MCF 10A (cell line): ENCODE measurements at regions not wholly inside any gene's neighbourhood (a gene's known extent, or its start where the extent isn't known, plus 50 kb on each side); places are given as distances from the start of the nearest gene placed in this dataset.

Source experiments
- BruUV-seq: library from RNA; stranded (reverse); fragments of 400-500 nt; replicated peaks from 2 replicates; lab custom pipeline; 2021; lab: Mats Ljungman, UMichigan
- CTCF ChIA-PET: fragments of 300-600 bp; sonication (Branson Sonifier 250); formaldehyde crosslinking; extraction: SDS; loops from one replicate; lab custom pipeline; 2021; ENCODE audit warnings: antibody characterized with exemption, inconsistent platforms; lab: Yijun Ruan, JAX
- POLR2A ChIA-PET: fragments of 300-600, 350-650 bp; sonication (Branson Sonifier 250); formaldehyde crosslinking; extraction: SDS; loops from one replicate; lab custom pipeline; 2020; ENCODE audit warnings: antibody characterized with exemption, inconsistent platforms; lab: Yijun Ruan, JAX
- DNase-seq: peaks from one replicate; pipeline ENCODE4 v3.0.0-alpha.2; 2018; ENCODE audit not compliant: unreplicated experiment
- H3K27ac Mint-ChIP-seq: one replicate; pipeline ENCODE4 v1.8.0; 2022; ENCODE audit warnings: mild to moderate bottlenecking, low read depth, mixed read lengths; ENCODE audit not compliant: unreplicated experiment
- H3K27me3 Mint-ChIP-seq: one replicate; pipeline ENCODE4 v1.8.0; 2022; ENCODE audit warnings: mixed read lengths; ENCODE audit not compliant: insufficient read depth, unreplicated experiment
- H3K36me3 Mint-ChIP-seq: one replicate; pipeline ENCODE4 v1.8.0; 2022; ENCODE audit warnings: mild to moderate bottlenecking, moderate library complexity, mixed read lengths; ENCODE audit not compliant: insufficient read depth, unreplicated experiment
- H3K4me1 Mint-ChIP-seq: one replicate; pipeline ENCODE4 v1.8.0; 2022; ENCODE audit warnings: mixed read lengths; ENCODE audit not compliant: insufficient read depth, unreplicated experiment
- H3K4me3 Mint-ChIP-seq: one replicate; pipeline ENCODE4 v1.8.0; 2022; ENCODE audit warnings: mild to moderate bottlenecking, moderate library complexity, mixed read lengths; ENCODE audit not compliant: unreplicated experiment
- H3K9me3 Mint-ChIP-seq: one replicate; pipeline ENCODE4 v1.8.0; 2022; ENCODE audit warnings: mixed read lengths; ENCODE audit not compliant: unreplicated experiment
- intact Hi-C: fragments of 100-400 bp; cut with micrococcal nuclease; formaldehyde crosslinking; loops from 2 replicates; pipeline ENCODE4 v1.14.1; 2022
- TF ChIP-seq, protein P1 (sequence below): fragments of 200-600 bp; IDR thresholded peaks from one replicate; pipeline ENCODE4 v1.8.0; 2022; ENCODE audit warnings: antibody characterized with exemption, mild to moderate bottlenecking; ENCODE audit not compliant: unreplicated experiment

DNA sequence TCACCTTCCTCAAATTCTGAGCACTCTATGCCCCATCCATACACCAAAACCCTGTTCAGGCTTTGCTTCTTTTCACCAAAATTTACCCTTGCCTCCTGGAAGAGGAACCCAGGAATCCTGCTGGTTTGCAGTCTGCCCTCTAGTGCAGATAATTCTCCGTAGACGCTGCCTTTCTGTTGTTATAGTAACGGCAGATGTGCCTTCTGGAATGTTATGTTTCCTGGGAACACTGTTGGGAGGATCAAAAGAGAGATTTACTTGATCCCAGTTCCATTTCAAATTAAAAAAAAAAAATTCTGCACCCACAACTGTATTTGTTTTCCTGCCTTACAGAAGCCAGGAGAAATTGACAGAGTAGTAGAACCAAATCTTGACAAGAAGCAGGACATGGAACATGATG lies 104.2 kb upstream of the RMST start:
- no peak overlapping the region for H3K27ac Mint-ChIP-seq
- TF ChIP-seq, protein P1, sequence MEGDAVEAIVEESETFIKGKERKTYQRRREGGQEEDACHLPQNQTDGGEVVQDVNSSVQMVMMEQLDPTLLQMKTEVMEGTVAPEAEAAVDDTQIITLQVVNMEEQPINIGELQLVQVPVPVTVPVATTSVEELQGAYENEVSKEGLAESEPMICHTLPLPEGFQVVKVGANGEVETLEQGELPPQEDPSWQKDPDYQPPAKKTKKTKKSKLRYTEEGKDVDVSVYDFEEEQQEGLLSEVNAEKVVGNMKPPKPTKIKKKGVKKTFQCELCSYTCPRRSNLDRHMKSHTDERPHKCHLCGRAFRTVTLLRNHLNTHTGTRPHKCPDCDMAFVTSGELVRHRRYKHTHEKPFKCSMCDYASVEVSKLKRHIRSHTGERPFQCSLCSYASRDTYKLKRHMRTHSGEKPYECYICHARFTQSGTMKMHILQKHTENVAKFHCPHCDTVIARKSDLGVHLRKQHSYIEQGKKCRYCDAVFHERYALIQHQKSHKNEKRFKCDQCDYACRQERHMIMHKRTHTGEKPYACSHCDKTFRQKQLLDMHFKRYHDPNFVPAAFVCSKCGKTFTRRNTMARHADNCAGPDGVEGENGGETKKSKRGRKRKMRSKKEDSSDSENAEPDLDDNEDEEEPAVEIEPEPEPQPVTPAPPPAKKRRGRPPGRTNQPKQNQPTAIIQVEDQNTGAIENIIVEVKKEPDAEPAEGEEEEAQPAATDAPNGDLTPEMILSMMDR, result no peak
- no peak for DNase-seq
- H3K4me3 Mint-ChIP-seq, result no peak overlapping the region
- no peaks in the 10 kb centered on the region for H3K4me1 Mint-ChIP-seq
- intact Hi-C loops, result no loop called here
- H3K9me3 Mint-ChIP-seq, result no peaks in the 10 kb centered on the region
- no peaks in the 10 kb centered on the region for H3K36me3 Mint-ChIP-seq
- no TSS peak for BruUV-seq
- ChIA-PET POLR2A (no interaction called here), CTCF (interaction anchor here (0.6 kb wide), 4 partner anchors 14 to 298 kb away, joined by 3 to 6 read pairs (median 4); no protein-coding TSS in a partner anchor)
- H3K27me3 Mint-ChIP-seq, result peaks cover 31% of the 10 kb centered on the region

DNA sequence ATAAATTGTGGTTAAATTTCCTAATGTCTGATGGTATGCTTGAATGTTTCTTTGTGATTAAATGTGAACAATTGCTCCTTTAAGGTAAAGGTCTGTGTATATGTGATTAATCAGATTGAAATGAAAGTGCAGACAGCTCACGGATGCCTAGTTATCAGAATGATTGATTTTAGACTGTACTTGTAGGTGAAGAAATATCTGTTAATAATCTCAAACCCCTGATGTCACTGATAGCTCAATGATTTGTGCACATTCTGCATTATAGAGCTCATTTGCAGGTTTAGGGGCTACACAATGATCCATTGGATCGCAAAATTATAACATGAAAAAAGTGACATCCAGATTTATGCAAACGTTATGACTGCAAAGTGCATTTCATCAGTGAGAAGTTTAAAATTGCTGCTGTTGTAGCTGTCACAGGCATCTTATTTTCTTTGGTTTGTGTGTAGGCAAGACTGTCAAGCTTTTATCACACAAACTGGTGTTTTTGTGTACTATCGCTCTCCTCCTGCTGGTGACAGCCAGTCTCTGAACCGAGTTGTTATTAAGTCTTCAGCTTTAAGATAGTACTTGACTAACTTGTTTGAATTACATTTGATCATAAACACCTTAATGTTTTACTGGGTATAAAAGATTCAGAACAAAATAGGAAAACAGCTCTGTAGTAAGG lies 103.4 kb upstream of the RMST start:
- no peak overlapping the region for H3K4me3 Mint-ChIP-seq
- ChIA-PET CTCF (interaction anchor here (0.6 to 0.7 kb wide), 2 partner anchors 17 to 58 kb away, joined by 3 to 6 read pairs; no protein-coding TSS in a partner anchor), POLR2A (interaction anchor here (1.0 kb wide), 1 partner anchor 793 kb away, joined by 3 read pairs; no protein-coding TSS in a partner anchor)
- no peaks in the 10 kb centered on the region for H3K4me1 Mint-ChIP-seq
- no TSS peak for BruUV-seq
- H3K9me3 Mint-ChIP-seq, result no peaks in the 10 kb centered on the region
- TF ChIP-seq, protein P1, result no peak
- no peak overlapping the region for H3K27ac Mint-ChIP-seq
- DNase-seq, result no peak
- H3K36me3 Mint-ChIP-seq, result no peaks in the 10 kb centered on the region
- H3K27me3 Mint-ChIP-seq, result peaks cover 31% of the 10 kb centered on the region
- intact Hi-C loops, result no loop called here

DNA sequence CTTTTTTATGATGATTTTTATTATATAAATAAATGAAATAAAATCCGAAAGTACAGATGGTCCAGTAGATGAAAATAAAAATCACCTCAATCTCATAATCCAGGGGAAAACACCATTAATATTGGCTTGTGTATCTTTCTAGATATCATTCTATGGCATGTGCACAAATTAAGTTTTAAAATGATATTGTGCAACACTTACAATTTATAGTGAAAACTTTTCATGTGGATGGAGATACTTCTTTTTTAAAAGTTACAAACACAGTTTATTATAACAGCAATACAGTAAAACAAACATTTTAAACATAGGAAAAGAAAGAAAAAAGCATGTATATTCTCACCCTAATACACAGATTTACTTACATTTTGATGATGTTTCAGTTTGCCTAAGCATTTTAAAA lies 98.9 kb upstream of the RMST start:
- H3K4me1 Mint-ChIP-seq, result no peaks in the 10 kb centered on the region
- intact Hi-C loops, result no loop called here
- no peak overlapping the region for H3K4me3 Mint-ChIP-seq
- TF ChIP-seq, protein P1, result no peak
- H3K27me3 Mint-ChIP-seq, result peaks cover 20% of the 10 kb centered on the region
- ChIA-PET POLR2A (interaction anchor here (0.7 kb wide), 1 partner anchor 22 kb away, joined by 3 read pairs; no protein-coding TSS in a partner anchor), CTCF (no interaction called here)
- H3K27ac Mint-ChIP-seq, result no peak overlapping the region
- H3K9me3 Mint-ChIP-seq, result no peaks in the 10 kb centered on the region
- DNase-seq, result no peak
- H3K36me3 Mint-ChIP-seq, result no peaks in the 10 kb centered on the region
- no TSS peak for BruUV-seq

- CTCF ChIA-PET, result interaction anchor here (0.6 to 1.4 kb wide), 2 partner anchors 9 to 23 kb away, joined by 3 to 4 read pairs; no protein-coding TSS in a partner anchor
- Mint-ChIP-seq H3K4me3 (no peak overlapping the region), H3K9me3 (no peaks in the 10 kb centered on the region), H3K27me3 (no peaks in the 10 kb centered on the region), H3K4me1 (no peaks in the 10 kb centered on the region), H3K27ac (no peak overlapping the region), H3K36me3 (no peaks in the 10 kb centered on the region)
- no TSS peak for BruUV-seq
- no peak for DNase-seq
- POLR2A ChIA-PET, result no interaction called here
- TF ChIP-seq, protein P1, result no peak
- intact Hi-C loops, result no loop called here
These were observed 94.0 kb upstream of the RMST start for GRCh38 chr12:97368462-97369163.
